HG03097 (cell line): ENCODE measurements at regions not wholly inside any gene's neighbourhood (a gene's known extent, or its start where the extent isn't known, plus 50 kb on each side); places are given as distances from the start of the nearest gene placed in this dataset.
"Not testable (repeated sequence)": the region's sequence is repeated elsewhere in the genome, so short reads cannot be mapped to it uniquely, and the experiment has no call there.

Experiments used
- ATAC-seq: cut with Tn5 transposase; IDR thresholded peaks from one replicate; pipeline ENCODE4 v1.9.1; 2021; ENCODE audit not compliant: unreplicated experiment, low FRiP score

- ATAC-seq = no peak
Measured at GRCh38 chr10:56585447-56586171, 224.6 kb upstream of the ZWINT start.

DNA sequence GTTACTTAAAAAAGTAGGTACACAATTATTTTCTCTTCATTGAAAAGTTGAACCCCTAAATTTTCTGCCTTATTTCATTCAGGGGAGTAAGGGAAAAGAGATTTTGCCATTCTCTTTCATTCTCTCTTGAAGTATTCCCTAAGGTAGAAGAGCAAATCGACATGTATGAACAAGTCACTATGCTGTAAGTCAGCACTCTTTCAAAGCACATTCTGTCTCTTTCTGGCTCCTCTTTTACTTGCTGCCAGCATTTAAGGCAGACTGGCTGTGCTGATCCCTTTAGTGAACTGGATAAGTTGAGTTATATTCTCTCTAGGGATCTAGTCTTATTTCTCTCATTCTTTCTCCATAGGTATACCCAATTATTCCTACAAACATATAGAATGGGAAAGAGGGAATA, 222.3 kb upstream of the ZWINT start:
- ATAC-seq = no peak

- ATAC-seq = no peak
Measured at GRCh38 chr10:56567580-56567979, 206.5 kb upstream of the ZWINT start.

DNA sequence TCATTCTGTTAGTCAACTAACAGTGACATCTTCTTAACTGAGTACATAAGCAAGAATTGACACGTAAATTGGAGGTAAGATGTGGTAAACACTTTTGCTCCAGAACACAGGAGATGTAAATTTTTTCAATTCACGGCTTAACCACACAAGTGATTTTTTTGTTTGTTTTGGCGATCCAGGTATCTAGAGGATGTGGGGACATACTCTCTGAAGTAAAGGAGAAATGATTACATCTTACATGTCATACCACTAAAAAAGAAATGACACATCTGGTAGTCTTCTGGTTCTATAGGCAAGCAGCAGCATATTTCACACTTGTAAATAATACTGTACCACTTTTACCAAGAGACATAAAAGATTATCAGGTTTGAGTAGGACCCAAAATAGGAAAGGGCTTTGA, 200.3 kb upstream of the ZWINT start:
- ATAC-seq = no peak

DNA sequence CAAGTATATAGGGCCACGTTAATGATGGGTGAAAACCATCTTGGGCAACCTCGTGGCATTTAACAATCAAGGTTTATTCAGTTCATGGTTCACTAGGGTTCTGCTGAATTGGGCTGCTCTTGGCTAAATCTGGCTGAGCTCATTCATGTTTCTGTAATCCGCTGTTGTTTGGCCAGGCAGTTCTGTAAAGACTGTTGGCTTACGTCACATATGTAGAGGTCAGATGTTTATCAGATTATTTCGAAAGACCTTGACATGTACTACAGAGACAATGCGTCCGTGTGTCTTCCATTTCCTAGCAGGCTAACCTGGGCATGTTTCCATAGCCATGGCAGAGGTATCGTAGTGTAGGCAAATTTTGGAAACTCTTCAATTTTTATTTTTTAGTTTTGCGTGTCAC, 190.0 kb upstream of the ZWINT start:
- no peak for ATAC-seq

DNA sequence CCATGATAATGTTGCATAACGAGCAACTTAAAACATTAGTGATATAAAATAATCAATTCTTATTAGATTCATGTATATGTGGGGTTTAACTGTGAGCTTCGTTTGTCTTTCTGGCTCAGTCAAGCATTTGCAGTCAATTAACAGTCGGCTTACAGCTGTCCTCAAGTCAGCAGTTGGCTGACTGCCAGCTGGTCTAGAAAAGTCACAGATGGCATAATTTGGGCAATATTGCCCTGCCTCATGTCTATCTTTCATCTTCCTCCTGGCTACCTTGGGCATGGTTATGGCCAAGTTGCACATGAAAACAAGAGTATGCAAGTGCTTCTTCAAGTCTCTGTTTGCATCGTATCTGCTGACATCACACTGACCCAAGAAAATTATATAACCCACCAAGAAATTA, 186.1 kb upstream of the ZWINT start:
- no peak for ATAC-seq

DNA sequence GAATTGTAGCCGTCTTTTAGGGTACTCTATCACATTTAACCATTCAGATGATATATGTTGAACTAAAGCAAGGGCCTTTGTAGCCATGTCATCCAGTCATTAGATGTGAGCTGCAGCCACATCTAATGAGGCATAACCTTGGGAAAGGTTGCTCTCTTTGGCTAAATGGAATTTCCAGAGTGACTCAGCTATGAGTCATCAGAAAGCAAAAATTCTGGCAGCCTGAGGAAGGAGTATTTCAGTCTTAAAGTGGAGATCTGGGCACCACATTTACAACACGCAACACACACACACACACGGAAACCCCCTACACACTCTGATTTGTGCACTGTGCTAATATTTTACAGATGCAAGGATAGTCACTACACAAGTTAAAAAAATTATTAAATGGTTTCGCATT, 176.9 kb upstream of the ZWINT start:
- no peak for ATAC-seq

DNA sequence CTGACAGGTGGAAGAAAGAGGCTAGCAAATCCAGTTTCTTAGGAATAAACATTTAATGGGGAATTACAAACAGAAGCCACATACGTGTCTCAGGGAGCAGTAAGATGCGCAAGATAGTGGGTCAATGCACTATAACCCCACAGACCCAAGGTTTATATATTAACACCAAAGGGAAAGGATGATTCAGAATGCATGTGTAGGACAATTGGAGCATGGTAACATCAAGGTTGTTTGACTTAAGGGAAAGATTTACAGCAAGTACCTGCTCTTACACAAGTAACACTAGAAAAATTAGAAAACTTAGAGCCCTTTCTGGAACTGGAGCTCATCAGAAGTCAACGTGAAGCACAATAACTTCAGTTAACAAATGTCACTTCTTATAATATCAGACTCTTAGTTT, 161.1 kb upstream of the ZWINT start:
- ATAC-seq = no peak

DNA sequence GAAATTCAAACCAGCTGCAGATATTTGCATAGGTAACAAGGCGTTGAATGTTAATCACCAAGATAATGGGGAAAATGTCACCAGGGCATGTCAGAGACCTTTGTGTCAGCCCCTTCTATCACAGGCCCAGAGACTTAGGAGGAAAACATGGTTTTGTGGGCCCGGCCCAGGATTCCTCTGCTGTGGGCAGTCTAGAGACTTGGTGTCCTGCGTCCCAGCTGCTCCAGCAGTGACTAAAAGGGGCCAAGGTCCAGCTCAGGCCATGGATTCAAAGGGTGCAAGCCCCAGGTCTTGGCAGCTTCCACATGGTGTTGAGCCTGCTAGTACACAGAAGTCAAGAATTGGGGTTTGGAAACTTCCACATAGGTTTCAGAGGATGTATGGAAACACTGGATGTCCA, 147.5 kb upstream of the ZWINT start:
- ATAC-seq = no peak

GRCh38 chr10:56507033-56507432, 146.0 kb upstream of the ZWINT start:
- ATAC-seq = no peak

DNA sequence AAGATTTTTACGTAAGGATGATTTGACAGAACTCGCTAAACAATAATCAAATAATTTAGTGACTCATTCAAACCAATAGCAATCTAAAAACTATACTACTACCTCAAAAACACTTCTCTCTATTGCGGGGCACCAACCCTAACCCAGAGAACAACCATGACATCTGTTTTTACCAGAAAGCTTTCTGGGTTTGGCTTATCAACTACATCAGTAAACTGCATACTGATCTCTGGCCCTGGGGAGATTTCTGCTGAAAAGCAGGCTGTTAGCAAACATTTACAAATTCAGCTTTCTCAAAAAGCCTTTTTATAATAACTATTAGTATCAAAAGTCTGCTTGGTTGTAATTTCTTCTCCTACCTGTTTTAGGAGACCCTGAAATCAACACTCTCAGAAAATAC, 144.5 kb upstream of the ZWINT start:
- no peak for ATAC-seq

DNA sequence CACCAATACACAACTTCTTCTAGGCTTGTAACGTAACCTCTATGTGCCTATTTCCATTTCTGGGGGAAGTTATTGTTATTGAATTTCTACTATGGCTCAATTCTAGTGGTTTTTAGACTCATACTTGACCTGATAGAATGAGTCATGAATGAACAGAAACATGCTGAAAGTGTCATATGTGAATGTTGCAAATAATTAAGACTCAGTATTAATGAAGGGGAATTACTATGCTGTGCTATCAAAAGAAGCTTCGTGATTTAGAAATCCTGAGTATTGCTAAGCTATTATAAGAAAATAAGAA, 135.1 kb upstream of the ZWINT start:
- ATAC-seq = no peak

GRCh38 chr10:56487746-56488145, 126.7 kb upstream of the ZWINT start:
- no peak for ATAC-seq

- no peak for ATAC-seq
Measured at GRCh38 chr10:56481521-56482091, 120.5 kb upstream of the ZWINT start.

DNA sequence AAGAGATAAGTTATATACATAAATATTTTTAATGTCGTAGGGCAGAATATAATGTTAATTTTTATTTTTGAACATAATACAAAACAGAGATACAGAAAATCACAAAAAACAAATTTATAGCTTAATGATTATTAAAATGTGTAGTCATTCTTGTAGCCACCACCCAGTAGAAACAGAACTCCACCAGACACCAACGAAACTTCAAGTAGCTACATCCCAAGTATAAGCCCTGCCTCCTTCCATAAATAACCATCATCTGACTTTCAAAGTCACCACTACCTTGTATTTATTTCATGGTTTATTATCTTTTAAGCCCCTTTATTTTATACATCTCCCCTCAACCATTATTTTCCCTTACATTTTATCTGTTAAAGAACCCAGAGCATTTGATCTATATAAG, 111.9 kb upstream of the ZWINT start:
- ATAC-seq = no peak

- no peak for ATAC-seq
Measured at GRCh38 chr10:56470701-56471100, 109.6 kb upstream of the ZWINT start.

GRCh38 chr10:56469482-56469881, 108.4 kb upstream of the ZWINT start:
- ATAC-seq = no peak

- ATAC-seq = no peak
Measured at GRCh38 chr10:56466005-56466404, 104.9 kb upstream of the ZWINT start.

DNA sequence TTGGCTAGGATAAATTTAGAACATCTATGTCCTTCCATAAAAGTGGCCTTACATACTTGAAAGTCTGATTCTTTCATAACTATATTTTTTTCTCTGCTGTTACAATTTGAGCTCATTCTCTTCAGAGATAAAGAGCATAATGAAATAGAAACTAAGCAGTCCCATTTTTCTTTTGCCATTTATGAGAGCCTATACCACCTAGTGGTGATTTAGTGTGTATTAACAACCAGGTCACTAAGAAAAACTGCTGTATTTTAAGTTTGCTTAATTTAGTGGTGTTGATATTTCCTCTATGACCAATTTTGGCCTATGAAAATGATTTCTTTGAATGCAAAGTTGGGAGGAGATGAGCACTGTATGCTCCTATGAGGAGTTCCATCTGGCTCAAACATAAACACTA, 88.7 kb upstream of the ZWINT start:
- no peak for ATAC-seq

- ATAC-seq = not testable (repeated sequence)
Measured at GRCh38 chr10:56447613-56448012, 86.6 kb upstream of the ZWINT start.

- not testable (repeated sequence) for ATAC-seq
Measured at GRCh38 chr10:56441337-56441736, 80.3 kb upstream of the ZWINT start.
